Endothelial cell of umbilical vein (primary cell): ENCODE measurements at regions not wholly inside any gene's neighbourhood (a gene's known extent, or its start where the extent isn't known, plus 50 kb on each side); places are given as distances from the start of the nearest gene placed in this dataset.

Experiments
- CTCF ChIP-seq, 2 donors: IDR thresholded peaks; 1 replicate in 1 of 2; 2 replicates in 1 of 2; pipeline ENCODE4 v1.5.1; 2011; ENCODE audit warnings: low read length in 2 of 2, mild to moderate bottlenecking in 2 of 2, moderate library complexity in 2 of 2, control low read depth in 1 of 2, inconsistent platforms in 1 of 2, low read depth in 1 of 2; ENCODE audit not compliant: insufficient read depth in 1 of 2; ENCODE audit errors: extremely low read depth in 1 of 2
- EZH2 ChIP-seq: IDR thresholded peaks from 2 replicates; pipeline ENCODE4 v1.6.1; 2012; ENCODE audit warnings: borderline replicate concordance, low read depth, mild to moderate bottlenecking, moderate library complexity, low read length, inconsistent platforms; ENCODE audit not compliant: severe bottlenecking
- FOS ChIP-seq: IDR thresholded peaks from 2 replicates; pipeline ENCODE4 v1.6.1; 2011; ENCODE audit warnings: mild to moderate bottlenecking, low read length, moderate library complexity, borderline replicate concordance; ENCODE audit not compliant: insufficient read depth
- JUN ChIP-seq: IDR thresholded peaks from 2 replicates; pipeline ENCODE4 v1.6.1; 2011; ENCODE audit warnings: borderline replicate concordance, low read depth; ENCODE audit not compliant: insufficient read length, insufficient read depth
- MAX ChIP-seq: IDR thresholded peaks from 2 replicates; pipeline ENCODE4 v1.6.1; 2011; ENCODE audit not compliant: insufficient read depth, insufficient read length
- POLR2A ChIP-seq: IDR thresholded peaks from 2 replicates; pipeline ENCODE4 v1.6.1; 2012; ENCODE audit warnings: low read depth, mild to moderate bottlenecking, control low read depth, low read length
- POLR2AphosphoS5 ChIP-seq: IDR thresholded peaks from 2 replicates; pipeline ENCODE4 v1.6.1; 2012; ENCODE audit warnings: low read depth, mild to moderate bottlenecking, control low read depth, low read length, moderate library complexity; ENCODE audit not compliant: insufficient read depth

- no peak for TF ChIP-seq CTCF (IDR thresholded peaks at IDR 0.05; ENCODE audit: extremely low read depth in 1 of 2, insufficient read depth in 1 of 2, low read depth in 1 of 2, low read length in 2 of 2)
- TF ChIP-seq POLR2A: no peak
- no peak for TF ChIP-seq EZH2
- TF ChIP-seq POLR2AphosphoS5: no peak
- TF ChIP-seq MAX: no peak
- no peak for TF ChIP-seq FOS
- TF ChIP-seq JUN: no peak
Measured at GRCh38 chr13:90882551-90882950, 464.9 kb upstream of the MIR17HG start.
